Inferior parietal cortex (tissue), 1 donor: ENCODE measurements at regions not wholly inside any gene's neighbourhood (a gene's known extent, or its start where the extent isn't known, plus 50 kb on each side); places are given as distances from the start of the nearest gene placed in this dataset.

Source experiments
- DNase-seq: peaks from one replicate; pipeline ENCODE4 v3.0.0-alpha.2; 2016; ENCODE audit errors: extremely low spot score

- DNase-seq: no peak
Observed at GRCh38 chr12:92615086-92615485, 87.7 kb upstream of the PLEKHG7 start.

- no peak for DNase-seq
Observed at GRCh38 chr12:92614502-92614901, 88.3 kb upstream of the PLEKHG7 start.

- DNase-seq: no peak
Observed at GRCh38 chr12:92614001-92614400, 88.8 kb upstream of the PLEKHG7 start.

- no peak for DNase-seq
Observed at GRCh38 chr12:92612611-92613010, 90.2 kb upstream of the PLEKHG7 start.

- peak; percentile 68 for DNase-seq
Observed at GRCh38 chr12:92608151-92609091, 94.4 kb upstream of the PLEKHG7 start.

- no peak for DNase-seq
Observed at GRCh38 chr12:92606956-92607355, 95.8 kb upstream of the PLEKHG7 start.

GRCh38 chr12:92605621-92606170, 97.1 kb upstream of the PLEKHG7 start:
- no peak for DNase-seq

GRCh38 chr12:92604786-92605185, 98.0 kb upstream of the PLEKHG7 start:
- no peak for DNase-seq

GRCh38 chr12:92603741-92604432, 98.9 kb upstream of the PLEKHG7 start:
- DNase-seq: no peak

- no peak for DNase-seq
Observed at GRCh38 chr12:92602930-92603623, 99.7 kb upstream of the PLEKHG7 start.

- DNase-seq: no peak
Observed at GRCh38 chr12:92602476-92602875, 100.3 kb upstream of the PLEKHG7 start.

- no peak for DNase-seq
Observed at GRCh38 chr12:92601680-92602079, 101.1 kb upstream of the PLEKHG7 start.

GRCh38 chr12:92601176-92601575, 101.6 kb upstream of the PLEKHG7 start:
- DNase-seq: no peak

GRCh38 chr12:92600052-92600451, 102.7 kb upstream of the PLEKHG7 start:
- no peak for DNase-seq

- no peak for DNase-seq
Observed at GRCh38 chr12:92597997-92598396, 104.8 kb upstream of the PLEKHG7 start.

- no peak for DNase-seq
Observed at GRCh38 chr12:92597118-92597517, 105.7 kb upstream of the PLEKHG7 start.

- DNase-seq: no peak
Observed at GRCh38 chr12:92596383-92596782, 106.4 kb upstream of the PLEKHG7 start.

- no peak for DNase-seq
Observed at GRCh38 chr12:92595663-92596062, 107.1 kb upstream of the PLEKHG7 start.

- DNase-seq: no peak
Observed at GRCh38 chr12:92593734-92594402, 108.9 kb upstream of the PLEKHG7 start.

GRCh38 chr12:92585115-92585727, 117.6 kb upstream of the PLEKHG7 start:
- no peak for DNase-seq

GRCh38 chr12:92583910-92584309, 118.9 kb upstream of the PLEKHG7 start:
- DNase-seq: no peak
